PC-3 (cell line): ENCODE measurements at regions not wholly inside any gene's neighbourhood (a gene's known extent, or its start where the extent isn't known, plus 50 kb on each side); places are given as distances from the start of the nearest gene placed in this dataset.

ENCODE experiments used
- EZH2 ChIP-seq: fragments of 300-600 bp; sonication (generic); IDR thresholded peaks from one replicate; pipeline ENCODE4 v1.6.1; 2017; ENCODE audit warnings: antibody characterized with exemption, mild to moderate bottlenecking, low read length; ENCODE audit not compliant: unreplicated experiment
- EZH2phosphoT487 ChIP-seq: fragments of 300-600 bp; sonication (generic); IDR thresholded peaks from 2 replicates; pipeline ENCODE4 v1.6.1; 2018; ENCODE audit warnings: mild to moderate bottlenecking, antibody characterized with exemption, low read length, borderline replicate concordance
- TF ChIP-seq, protein P1 (sequence below): fragments of 300-600 bp; sonication (generic); conservative IDR thresholded peaks from 2 replicates; pipeline ENCODE4 v1.5.1; 2017; ENCODE audit warnings: antibody characterized with exemption, low read depth, mild to moderate bottlenecking, low read length

DNA sequence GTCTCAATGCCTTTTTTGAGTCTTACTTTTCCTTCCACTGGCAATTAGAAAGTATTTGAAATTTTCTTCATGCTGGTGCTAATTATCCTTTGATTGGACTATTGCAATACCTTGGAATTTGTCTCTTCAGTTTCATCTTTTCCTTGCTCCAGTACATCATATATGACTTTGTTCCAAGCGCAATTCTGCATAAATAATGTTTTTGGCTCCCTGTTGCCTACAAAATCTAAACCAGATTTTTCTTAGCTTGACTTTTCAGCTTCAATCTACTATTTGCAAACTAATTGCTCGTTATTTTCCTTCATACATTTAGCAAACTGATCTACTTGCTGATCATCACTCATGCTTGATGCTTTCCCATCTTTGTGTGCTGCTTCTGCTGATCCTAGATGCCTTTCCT, 230.8 kb upstream of the GPR149 start:
- TF ChIP-seq EZH2 (no peak), EZH2phosphoT487 (no peak)
- TF ChIP-seq, protein P1, sequence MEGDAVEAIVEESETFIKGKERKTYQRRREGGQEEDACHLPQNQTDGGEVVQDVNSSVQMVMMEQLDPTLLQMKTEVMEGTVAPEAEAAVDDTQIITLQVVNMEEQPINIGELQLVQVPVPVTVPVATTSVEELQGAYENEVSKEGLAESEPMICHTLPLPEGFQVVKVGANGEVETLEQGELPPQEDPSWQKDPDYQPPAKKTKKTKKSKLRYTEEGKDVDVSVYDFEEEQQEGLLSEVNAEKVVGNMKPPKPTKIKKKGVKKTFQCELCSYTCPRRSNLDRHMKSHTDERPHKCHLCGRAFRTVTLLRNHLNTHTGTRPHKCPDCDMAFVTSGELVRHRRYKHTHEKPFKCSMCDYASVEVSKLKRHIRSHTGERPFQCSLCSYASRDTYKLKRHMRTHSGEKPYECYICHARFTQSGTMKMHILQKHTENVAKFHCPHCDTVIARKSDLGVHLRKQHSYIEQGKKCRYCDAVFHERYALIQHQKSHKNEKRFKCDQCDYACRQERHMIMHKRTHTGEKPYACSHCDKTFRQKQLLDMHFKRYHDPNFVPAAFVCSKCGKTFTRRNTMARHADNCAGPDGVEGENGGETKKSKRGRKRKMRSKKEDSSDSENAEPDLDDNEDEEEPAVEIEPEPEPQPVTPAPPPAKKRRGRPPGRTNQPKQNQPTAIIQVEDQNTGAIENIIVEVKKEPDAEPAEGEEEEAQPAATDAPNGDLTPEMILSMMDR, result no peak
